ENCODE measurements at regions not wholly inside any gene's neighbourhood (a gene's known extent, or its start where the extent isn't known, plus 50 kb on each side); places are given as distances from the start of the nearest gene placed in this dataset.

- no peak for TF ChIP-seq CTCF (IDR thresholded peaks at IDR 0.05)
- TF ChIP-seq POLR2A (IDR thresholded peaks at IDR 0.05), result no peak
These were observed 759.9 kb upstream of the ALCAM start for GRCh38 chr3:104606812-104607211.

Data from body of pancreas (tissue), 4 donors.